AG04450 (cell line): ENCODE measurements at regions not wholly inside any gene's neighbourhood (a gene's known extent, or its start where the extent isn't known, plus 50 kb on each side); places are given as distances from the start of the nearest gene placed in this dataset.
"Not testable (repeated sequence)": the region's sequence is repeated elsewhere in the genome, so short reads cannot be mapped to it uniquely, and the experiment has no call there.

Experiments used
- CTCF ChIA-PET: fragments of 300-600, 350-600 bp; formaldehyde crosslinking; extraction: SDS; loops from one replicate; lab custom pipeline; 2022; ENCODE audit warnings: antibody characterized with exemption, inconsistent platforms; lab: Charles Lee
- POLR2A ChIA-PET: fragments of 350-600 bp; formaldehyde crosslinking; extraction: SDS; loops from one replicate; lab custom pipeline; 2021; ENCODE audit warnings: antibody characterized with exemption, inconsistent platforms; lab: Yijun Ruan, JAX
- DNase-seq: peaks from one replicate; pipeline ENCODE4 v3.0.0-alpha.2; 2011; ENCODE audit warnings: low read depth, low spot score
- H3K27ac ChIP-seq: one replicate; pipeline ENCODE4 v1.5.1; 2012; ENCODE audit warnings: low read depth, low read length, control low read depth
- H3K27me3 ChIP-seq: one replicate; pipeline ENCODE4 v1.6.0; 2012; ENCODE audit warnings: low read length; ENCODE audit not compliant: control insufficient read depth, insufficient read depth
- H3K4me3 ChIP-seq: 2 replicates; pipeline ENCODE4 v1.5.1; 2011; ENCODE audit warnings: mild to moderate bottlenecking, low read depth, low read length, control low read depth
- H3K9me3 ChIP-seq: 2 replicates; pipeline ENCODE4 v1.5.1; 2012; ENCODE audit warnings: low read length; ENCODE audit not compliant: control insufficient read depth, insufficient read depth
- TF ChIP-seq, protein P1 (sequence below): IDR thresholded peaks from 2 replicates; pipeline ENCODE4 v1.5.1; 2011; ENCODE audit warnings: low read depth, low read length, control low read depth, inconsistent platforms

- DNase-seq: no peak
- TF ChIP-seq, protein P1, sequence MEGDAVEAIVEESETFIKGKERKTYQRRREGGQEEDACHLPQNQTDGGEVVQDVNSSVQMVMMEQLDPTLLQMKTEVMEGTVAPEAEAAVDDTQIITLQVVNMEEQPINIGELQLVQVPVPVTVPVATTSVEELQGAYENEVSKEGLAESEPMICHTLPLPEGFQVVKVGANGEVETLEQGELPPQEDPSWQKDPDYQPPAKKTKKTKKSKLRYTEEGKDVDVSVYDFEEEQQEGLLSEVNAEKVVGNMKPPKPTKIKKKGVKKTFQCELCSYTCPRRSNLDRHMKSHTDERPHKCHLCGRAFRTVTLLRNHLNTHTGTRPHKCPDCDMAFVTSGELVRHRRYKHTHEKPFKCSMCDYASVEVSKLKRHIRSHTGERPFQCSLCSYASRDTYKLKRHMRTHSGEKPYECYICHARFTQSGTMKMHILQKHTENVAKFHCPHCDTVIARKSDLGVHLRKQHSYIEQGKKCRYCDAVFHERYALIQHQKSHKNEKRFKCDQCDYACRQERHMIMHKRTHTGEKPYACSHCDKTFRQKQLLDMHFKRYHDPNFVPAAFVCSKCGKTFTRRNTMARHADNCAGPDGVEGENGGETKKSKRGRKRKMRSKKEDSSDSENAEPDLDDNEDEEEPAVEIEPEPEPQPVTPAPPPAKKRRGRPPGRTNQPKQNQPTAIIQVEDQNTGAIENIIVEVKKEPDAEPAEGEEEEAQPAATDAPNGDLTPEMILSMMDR: no peak
- ChIA-PET CTCF (no interaction called here), POLR2A (no interaction called here)
- no peak overlapping the region for H3K4me3 ChIP-seq
- H3K27ac ChIP-seq: no peak overlapping the region
- H3K9me3 ChIP-seq: peaks cover 5% of the 10 kb centered on the region
- no peaks in the 10 kb centered on the region for H3K27me3 ChIP-seq
Observed at GRCh38 chr4:130074096-130074495, 978.1 kb downstream of the C4orf33 start.

- H3K27ac ChIP-seq: no peak overlapping the region
Observed at GRCh38 chr4:130077275-130077674, 981.3 kb downstream of the C4orf33 start.

DNA sequence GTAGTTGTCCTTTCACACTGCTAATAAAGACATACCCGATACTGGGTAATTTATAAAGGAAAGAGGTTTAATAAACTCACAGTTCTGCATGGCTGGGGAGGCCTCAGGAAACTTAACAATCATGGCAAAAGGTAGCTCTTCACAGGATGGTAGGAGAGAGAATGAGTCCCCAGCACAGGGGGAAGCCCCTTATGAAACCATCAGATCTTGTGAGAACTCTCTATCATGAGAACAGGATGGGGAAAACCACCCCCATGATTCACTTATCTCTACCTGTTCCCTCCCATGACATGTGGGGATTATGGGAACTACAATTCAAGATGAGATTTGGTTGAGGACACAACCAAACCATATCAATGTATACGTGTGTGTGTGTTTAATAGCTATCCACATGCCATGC, 983.1 kb downstream of the C4orf33 start:
- H3K4me3 ChIP-seq, H3K27ac ChIP-seq, DNase-seq, H3K9me3 ChIP-seq, CTCF ChIA-PET, H3K27me3 ChIP-seq: not testable (repeated sequence)
- POLR2A ChIA-PET: interaction anchor here (0.7 kb wide), 1 partner anchor 1148 kb away, joined by 3 read pairs; no protein-coding TSS in a partner anchor

More at GRCh38 chr4:130077275-130077674, 981.3 kb downstream of the C4orf33 start:
- H3K4me3 ChIP-seq: no peak overlapping the region
- H3K27me3 ChIP-seq: no peaks in the 10 kb centered on the region
- POLR2A ChIA-PET: no interaction called here
- TF ChIP-seq, protein P1: no peak
- peaks cover 5% of the 10 kb centered on the region for H3K9me3 ChIP-seq
- DNase-seq: no peak
- CTCF ChIA-PET: no interaction called here

DNA sequence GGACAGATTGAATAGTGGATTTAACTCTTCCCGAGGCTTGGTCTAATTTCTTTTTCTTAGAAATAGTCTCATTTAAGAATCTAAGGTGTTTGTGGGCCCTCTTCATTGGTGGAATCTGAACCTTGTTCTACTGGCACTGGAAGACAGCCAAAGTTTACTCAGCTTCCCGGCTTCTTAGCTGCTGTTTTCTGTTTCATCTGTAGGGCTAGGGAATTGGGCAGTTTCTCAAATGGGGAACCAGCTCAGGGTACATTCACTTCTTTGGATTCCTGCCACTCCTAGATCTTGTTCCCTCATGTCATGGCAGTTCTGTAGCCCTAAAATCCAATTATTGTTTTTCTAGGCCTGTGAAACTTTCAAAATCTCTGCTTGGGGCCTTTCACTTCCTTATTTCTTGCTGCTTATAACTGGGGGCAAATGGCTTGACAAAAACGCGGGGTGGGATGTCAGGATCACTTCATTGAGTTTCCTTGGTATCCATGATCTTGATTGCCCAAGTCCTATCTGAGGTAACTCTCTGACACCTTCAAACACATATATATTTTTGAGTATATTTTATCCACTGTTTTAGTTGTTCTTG, 985.0 kb downstream of the C4orf33 start:
- ChIA-PET CTCF (no interaction called here), POLR2A (no interaction called here)

DNA sequence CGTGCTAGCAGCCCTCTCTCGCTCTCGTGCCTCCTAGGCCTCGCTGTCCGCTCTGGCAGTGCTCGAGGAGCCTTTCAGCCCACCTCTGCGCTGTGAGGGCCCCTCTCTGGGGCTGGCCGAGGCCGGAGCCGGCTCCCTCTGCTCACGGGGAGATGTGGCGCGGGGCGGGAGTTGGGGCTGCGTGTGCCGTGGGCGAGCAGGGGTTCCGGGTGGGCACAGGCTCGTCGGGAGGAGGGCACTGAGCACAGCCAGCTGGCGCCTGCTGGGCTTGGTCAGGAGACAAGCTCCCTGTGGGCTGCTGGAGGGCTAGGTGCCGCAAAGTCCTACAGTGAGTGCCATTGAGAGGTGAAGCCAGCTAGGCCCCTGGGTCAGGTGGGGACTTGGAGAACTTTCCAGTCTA, 994.5 kb downstream of the C4orf33 start:
- ChIA-PET CTCF (no interaction called here), POLR2A (no interaction called here)
- TF ChIP-seq, protein P1: no peak
- H3K27ac ChIP-seq: no peak overlapping the region
- H3K9me3 ChIP-seq: peaks cover 21% of the 10 kb centered on the region
- DNase-seq: no peak
- no peak overlapping the region for H3K4me3 ChIP-seq
- no peaks in the 10 kb centered on the region for H3K27me3 ChIP-seq

More for the DNA sequence above, 985.0 kb downstream of the C4orf33 start:
- Histone ChIP-seq H3K27me3 (no peaks in the 10 kb centered on the region), H3K27ac (no peak overlapping the region), H3K9me3 (peaks cover 5% of the 10 kb centered on the region; the same call in 1 of the 2 replicates), H3K4me3 (no peak overlapping the region)
- no peak for DNase-seq
- TF ChIP-seq, protein P1: no peak
